ENCODE measurements at regions not wholly inside any gene's neighbourhood (a gene's known extent, or its start where the extent isn't known, plus 50 kb on each side); places are given as distances from the start of the nearest gene placed in this dataset.

DNA sequence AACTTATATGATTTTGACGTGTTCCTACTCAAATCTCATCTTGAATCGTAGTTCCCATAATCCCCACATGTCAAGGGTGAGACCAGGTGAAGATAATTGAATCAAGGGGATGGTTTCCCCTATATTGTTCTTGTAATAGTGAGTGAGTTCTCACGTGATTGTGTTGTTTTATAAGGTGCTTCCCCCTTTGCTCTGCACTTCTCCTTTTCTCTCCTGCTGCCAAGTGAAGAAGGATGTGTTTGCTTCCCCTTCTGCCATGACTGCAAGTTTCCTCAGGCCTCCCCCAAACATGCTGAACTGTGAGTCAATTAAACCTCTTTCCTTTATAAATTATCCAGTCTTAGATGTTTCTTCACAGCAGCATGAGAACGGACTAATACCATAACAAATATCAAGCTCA is 83.2 kb downstream of the MANEA start:
- no peaks in the 10 kb centered on the region for H3K9me3 ChIP-seq (ENCODE audit: control insufficient read depth, insufficient read depth, low read length)
- no peak overlapping the region for H3K9ac ChIP-seq (ENCODE audit: low read depth, low read length)
- no peaks in the 10 kb centered on the region for H3K36me3 ChIP-seq (ENCODE audit: insufficient read depth, low read length)
- H3K4me1 ChIP-seq (ENCODE audit: insufficient read depth, low read length), result no peaks in the 10 kb centered on the region

DNA sequence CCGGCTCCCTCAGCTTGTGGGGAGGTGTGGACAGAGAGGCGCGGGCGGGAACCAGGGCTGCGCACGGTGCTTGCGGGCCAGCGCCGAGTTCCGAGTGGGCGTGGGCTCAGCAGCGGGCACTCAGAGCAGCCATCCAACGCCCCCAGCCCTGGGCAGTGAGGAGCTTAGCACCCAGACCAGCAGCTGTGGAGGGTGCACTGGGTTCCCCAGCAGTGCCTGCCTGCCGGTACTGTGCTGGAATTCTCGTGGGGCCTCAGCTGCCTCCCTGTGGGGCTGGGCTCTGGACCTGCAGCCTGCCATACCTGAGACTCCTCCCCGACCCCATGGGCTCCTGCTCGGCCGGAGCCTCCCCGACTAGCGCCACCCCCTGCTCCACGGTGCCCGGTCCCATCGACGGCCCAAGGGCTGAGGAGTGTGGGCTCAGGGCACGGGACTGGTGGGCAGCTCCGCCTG is 92.7 kb downstream of the MANEA start:
- no peaks in the 10 kb centered on the region for H3K4me1 ChIP-seq (ENCODE audit: insufficient read depth, low read length)
- H3K9ac ChIP-seq (ENCODE audit: low read depth, low read length), result no peak overlapping the region
- H3K36me3 ChIP-seq (ENCODE audit: insufficient read depth, low read length), result no peaks in the 10 kb centered on the region
- H3K9me3 ChIP-seq (ENCODE audit: control insufficient read depth, insufficient read depth, low read length), result peaks cover 6% of the 10 kb centered on the region; the same call in 1 of the 2 replicates

DNA sequence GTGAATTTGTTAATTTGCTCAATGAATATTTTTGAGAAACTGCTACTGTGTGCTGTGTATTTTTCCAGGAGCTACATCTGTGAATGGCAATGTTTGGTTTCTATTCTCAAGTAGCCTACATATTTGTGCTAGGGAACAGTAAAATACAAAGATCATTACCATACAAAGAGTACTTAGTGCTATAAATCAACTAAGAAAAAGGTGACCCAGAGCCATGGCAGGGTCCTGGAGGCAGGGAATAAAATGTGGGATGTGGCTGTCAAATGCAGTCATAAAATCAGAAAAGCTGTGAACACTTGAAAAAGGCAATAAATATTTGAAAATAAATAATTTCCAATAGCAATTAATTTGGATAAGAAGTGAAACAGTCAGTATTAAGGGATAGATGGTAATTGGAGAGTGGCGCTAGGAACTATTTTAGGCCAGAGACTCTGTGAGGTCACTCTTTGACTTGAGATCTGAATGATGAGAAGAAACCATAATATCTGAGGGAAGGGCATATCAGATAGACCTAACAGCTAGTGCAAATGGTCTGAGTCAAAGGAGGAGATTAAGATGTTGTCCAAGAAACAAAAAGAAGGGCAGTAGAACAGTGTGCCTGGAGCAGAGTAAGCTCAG is 98.8 kb downstream of the MANEA start:
- no peak overlapping the region for H3K9ac ChIP-seq (ENCODE audit: low read depth, low read length)
- H3K36me3 ChIP-seq (ENCODE audit: insufficient read depth, low read length), result no peaks in the 10 kb centered on the region
- H3K9me3 ChIP-seq (ENCODE audit: control insufficient read depth, insufficient read depth, low read length), result peaks cover 7% of the 10 kb centered on the region; the same call in 1 of the 2 replicates
- H3K4me1 ChIP-seq (ENCODE audit: insufficient read depth, low read length), result no peaks in the 10 kb centered on the region

DNA sequence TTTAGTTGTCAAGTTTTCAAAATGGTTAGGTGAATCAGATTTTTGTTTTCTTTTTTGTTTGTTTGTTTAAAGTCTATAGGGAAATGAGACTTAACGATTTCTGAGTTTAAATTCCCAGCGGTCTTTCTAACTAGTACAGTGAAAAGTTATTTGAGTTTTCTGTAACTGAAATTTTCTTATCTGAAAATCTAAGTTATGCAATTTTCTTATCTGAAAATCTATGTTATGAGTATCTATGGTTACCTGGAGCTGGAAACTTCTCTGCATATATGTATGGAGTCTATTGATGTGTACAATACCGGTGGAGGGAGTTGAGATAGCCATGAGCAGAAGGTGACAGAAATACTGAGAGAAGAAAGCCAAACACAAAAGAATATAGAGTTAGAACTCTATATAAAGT is 102.6 kb downstream of the MANEA start:
- H3K36me3 ChIP-seq (ENCODE audit: insufficient read depth, low read length), result no peaks in the 10 kb centered on the region
- peaks cover 3% of the 10 kb centered on the region; the same call in 1 of the 2 replicates for H3K9me3 ChIP-seq (ENCODE audit: control insufficient read depth, insufficient read depth, low read length)
- H3K4me1 ChIP-seq (ENCODE audit: insufficient read depth, low read length), result no peaks in the 10 kb centered on the region
- H3K9ac ChIP-seq (ENCODE audit: low read depth, low read length), result no peak overlapping the region

DNA sequence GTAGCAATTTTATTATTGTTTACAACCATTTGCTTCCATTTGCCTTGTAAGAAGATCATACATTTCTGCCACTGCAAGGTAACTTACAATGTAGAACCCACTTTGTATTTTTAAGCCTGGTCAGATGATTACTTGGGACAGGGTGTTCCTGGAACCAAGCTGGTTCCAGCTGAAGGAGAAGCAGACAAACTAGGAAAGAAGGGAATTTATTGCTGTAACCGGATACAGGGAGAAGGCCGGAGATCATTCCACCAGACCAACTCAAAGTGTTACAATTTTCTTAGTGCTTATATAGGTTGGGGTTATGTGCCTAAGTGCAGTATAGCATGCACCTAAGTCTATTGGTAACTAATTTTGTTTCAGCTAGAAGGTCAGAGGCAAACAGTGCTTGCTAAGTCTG is 104.4 kb downstream of the MANEA start:
- Histone ChIP-seq H3K9me3 (ENCODE audit: control insufficient read depth, insufficient read depth, low read length) (no peaks in the 10 kb centered on the region), H3K36me3 (ENCODE audit: insufficient read depth, low read length) (no peaks in the 10 kb centered on the region), H3K4me1 (ENCODE audit: insufficient read depth, low read length) (peaks cover 11% of the 10 kb centered on the region; the same call in 1 of the 2 replicates), H3K9ac (ENCODE audit: low read depth, low read length) (no peak overlapping the region)

DNA sequence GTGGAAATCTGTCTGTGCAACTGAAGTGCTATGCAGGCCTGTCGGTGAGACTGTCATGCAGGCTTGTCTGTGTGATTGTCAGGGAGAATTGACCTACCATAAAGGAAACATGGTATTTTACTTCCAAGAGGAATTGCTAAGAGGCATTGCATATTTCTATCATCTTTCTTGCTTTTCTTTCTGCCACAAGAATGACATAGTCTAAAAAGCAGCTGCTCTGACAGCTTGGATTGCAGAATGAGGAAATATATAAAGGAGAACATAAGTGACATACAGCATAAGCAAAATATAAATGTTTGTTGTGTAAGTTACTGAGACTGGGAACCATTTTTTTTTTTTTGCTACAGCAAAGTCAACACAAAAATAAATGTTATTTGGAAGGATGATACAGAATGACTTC is 105.1 kb downstream of the MANEA start:
- Histone ChIP-seq H3K9me3 (ENCODE audit: control insufficient read depth, insufficient read depth, low read length) (no peaks in the 10 kb centered on the region), H3K36me3 (ENCODE audit: insufficient read depth, low read length) (no peaks in the 10 kb centered on the region)

DNA sequence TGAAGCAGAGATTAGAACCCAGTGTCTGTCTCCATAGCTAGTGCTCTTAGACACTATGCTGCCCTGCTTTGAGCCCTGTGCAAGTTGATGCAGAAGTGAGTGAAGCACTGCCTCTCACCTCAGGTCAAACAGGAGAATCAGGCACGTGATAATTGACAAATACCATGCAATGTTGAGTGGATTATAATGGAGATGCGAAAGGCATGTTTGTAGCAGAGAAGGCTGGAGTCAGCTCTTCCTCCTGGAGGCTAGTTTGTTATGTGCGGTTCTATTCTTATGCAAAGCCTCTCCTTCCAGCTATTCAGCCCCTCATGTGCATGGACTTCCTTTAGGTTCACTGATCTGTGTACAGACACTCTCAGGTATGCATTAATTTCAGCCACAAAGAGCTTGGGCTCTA is 108.5 kb downstream of the MANEA start:
- H3K9ac ChIP-seq (ENCODE audit: low read depth, low read length), result no peak overlapping the region
- H3K9me3 ChIP-seq (ENCODE audit: control insufficient read depth, insufficient read depth, low read length), result no peaks in the 10 kb centered on the region
- no peaks in the 10 kb centered on the region for H3K36me3 ChIP-seq (ENCODE audit: insufficient read depth, low read length)
- peaks cover 11% of the 10 kb centered on the region; the same call in 1 of the 2 replicates for H3K4me1 ChIP-seq (ENCODE audit: insufficient read depth, low read length)

More for the DNA sequence above, 105.1 kb downstream of the MANEA start:
- Histone ChIP-seq H3K4me1 (ENCODE audit: insufficient read depth, low read length) (peaks cover 11% of the 10 kb centered on the region; the same call in 1 of the 2 replicates), H3K9ac (ENCODE audit: low read depth, low read length) (no peak overlapping the region)

DNA sequence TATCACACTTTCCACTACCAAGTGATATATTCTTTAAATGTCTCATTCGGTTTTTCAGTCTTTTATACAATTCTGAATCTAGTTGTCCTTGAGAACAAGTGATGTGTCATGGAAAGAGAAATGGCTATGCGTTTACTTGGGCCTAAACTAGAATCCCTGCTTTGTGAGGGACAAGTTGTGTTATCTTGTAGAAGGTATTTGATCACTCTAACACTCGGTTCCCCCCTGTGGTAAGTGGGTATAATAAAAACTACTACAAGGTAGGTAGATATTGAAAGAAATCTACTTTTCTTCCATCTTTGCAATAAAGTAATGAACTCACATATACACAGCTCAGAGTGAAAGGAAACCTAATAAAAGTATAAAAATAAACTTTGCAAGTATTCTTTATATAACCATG is 108.9 kb downstream of the MANEA start:
- Histone ChIP-seq H3K36me3 (ENCODE audit: insufficient read depth, low read length) (no peaks in the 10 kb centered on the region), H3K4me1 (ENCODE audit: insufficient read depth, low read length) (peaks cover 11% of the 10 kb centered on the region; the same call in 1 of the 2 replicates), H3K9ac (ENCODE audit: low read depth, low read length) (no peak overlapping the region), H3K9me3 (ENCODE audit: control insufficient read depth, insufficient read depth, low read length) (no peaks in the 10 kb centered on the region)

DNA sequence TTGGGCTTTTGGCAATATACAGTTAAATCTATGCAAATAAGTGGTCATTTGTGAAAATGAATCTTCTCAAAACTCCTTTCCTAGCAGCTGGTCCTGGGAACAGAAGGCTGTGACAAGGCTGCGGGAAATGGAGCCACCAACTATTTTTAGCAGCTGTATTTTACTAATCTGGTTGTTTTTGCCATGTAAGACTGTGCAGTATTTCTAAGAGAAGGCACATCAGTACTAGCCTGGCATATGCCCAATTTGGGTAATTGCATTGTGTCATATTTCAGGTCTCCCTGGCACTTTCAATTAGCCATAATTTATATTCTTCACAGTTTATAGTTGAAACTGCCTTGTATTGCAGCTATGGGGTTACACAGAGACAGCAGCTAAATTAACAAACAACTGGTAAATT is 109.6 kb downstream of the MANEA start:
- no peak overlapping the region for H3K9ac ChIP-seq (ENCODE audit: low read depth, low read length)
- H3K36me3 ChIP-seq (ENCODE audit: insufficient read depth, low read length), result no peaks in the 10 kb centered on the region
- peaks cover 11% of the 10 kb centered on the region; the same call in 1 of the 2 replicates for H3K4me1 ChIP-seq (ENCODE audit: insufficient read depth, low read length)
- H3K9me3 ChIP-seq (ENCODE audit: control insufficient read depth, insufficient read depth, low read length), result no peaks in the 10 kb centered on the region

DNA sequence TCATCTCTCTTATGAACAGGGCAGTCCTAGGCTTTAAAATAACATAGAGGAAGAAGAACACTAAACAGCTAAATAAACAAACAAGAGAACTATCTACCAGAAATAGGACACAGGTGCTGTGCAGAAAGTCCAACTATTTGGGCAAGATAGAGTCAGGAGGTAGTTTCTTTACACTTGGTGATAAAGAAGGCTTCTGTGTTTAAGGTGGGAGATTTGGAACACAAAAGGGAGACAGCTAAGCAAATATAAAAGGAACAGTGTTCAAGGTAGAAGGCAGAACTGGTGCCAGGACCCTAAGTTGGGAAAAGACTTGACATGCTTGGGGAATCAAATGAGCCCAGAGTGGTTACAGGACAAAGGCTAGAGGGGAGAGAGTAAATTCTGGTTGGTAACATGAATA is 110.5 kb downstream of the MANEA start:
- Histone ChIP-seq H3K36me3 (ENCODE audit: insufficient read depth, low read length) (no peaks in the 10 kb centered on the region), H3K9me3 (ENCODE audit: control insufficient read depth, insufficient read depth, low read length) (no peaks in the 10 kb centered on the region), H3K9ac (ENCODE audit: low read depth, low read length) (no peak overlapping the region), H3K4me1 (ENCODE audit: insufficient read depth, low read length) (peaks cover 11% of the 10 kb centered on the region; the same call in 1 of the 2 replicates)

DNA sequence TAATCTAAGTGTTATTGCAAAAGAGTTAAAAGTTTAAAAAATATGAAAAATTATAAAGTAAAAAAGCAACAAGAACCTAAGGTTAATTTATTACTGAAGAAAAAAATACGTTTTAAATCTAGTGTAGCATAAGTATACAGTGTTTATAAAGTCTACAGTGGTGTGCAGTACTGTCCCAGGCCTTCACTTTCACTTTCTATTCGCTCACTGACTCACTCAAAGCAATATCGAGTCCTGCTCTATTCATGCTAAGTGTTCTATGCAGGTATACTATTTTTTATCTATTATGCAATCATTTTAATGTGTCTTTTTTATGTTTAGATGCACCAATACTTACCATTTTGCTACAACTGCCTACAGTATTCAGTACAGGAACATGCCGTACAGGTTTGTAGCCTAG is 113.0 kb downstream of the MANEA start:
- Histone ChIP-seq H3K9me3 (ENCODE audit: control insufficient read depth, insufficient read depth, low read length) (no peaks in the 10 kb centered on the region), H3K4me1 (ENCODE audit: insufficient read depth, low read length) (peaks cover 9% of the 10 kb centered on the region; the same call in 1 of the 2 replicates), H3K9ac (ENCODE audit: low read depth, low read length) (no peak overlapping the region), H3K36me3 (ENCODE audit: insufficient read depth, low read length) (no peaks in the 10 kb centered on the region)

DNA sequence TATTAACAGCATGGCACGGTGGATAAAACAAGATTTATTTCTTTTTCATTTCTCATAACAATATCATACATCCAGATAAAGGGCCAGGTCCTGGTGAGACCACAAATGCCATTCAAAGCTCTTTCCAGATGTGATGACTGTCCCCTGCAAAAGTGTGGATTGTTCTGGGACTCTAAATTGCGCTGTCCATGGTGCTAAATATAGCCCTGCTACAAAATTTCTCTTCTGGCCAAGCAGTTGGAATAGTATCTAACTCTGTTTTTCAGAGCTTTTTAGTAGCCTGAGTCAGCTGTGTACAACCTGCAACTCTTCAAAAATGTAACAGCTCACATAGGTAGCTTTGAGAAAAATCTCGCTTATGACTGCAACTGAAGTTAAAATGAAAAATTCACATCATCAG is 115.8 kb downstream of the MANEA start:
- Histone ChIP-seq H3K4me1 (ENCODE audit: insufficient read depth, low read length) (no peaks in the 10 kb centered on the region), H3K9ac (ENCODE audit: low read depth, low read length) (no peak overlapping the region), H3K9me3 (ENCODE audit: control insufficient read depth, insufficient read depth, low read length) (no peaks in the 10 kb centered on the region), H3K36me3 (ENCODE audit: insufficient read depth, low read length) (no peaks in the 10 kb centered on the region)

DNA sequence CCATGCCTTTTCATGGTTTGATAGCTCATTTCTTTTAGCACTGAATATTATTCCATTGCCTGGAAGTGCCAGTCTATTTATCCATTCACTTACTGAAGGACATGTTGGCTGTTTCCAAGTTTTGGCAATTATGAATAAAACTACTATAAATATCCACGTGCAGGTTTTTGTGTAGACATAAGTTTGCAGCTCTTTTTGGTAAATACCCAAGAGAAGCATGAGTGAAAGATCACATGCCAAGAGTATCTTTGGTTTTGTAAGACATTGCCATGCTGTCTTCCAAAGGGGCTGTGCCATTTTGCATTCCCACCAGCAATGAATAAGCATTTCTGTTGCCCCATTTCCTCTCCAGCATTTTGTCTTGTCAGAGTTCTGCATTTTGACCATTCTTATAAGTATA is 120.9 kb downstream of the MANEA start:
- no peak overlapping the region for H3K9ac ChIP-seq (ENCODE audit: low read depth, low read length)
- H3K9me3 ChIP-seq (ENCODE audit: control insufficient read depth, insufficient read depth, low read length), result no peaks in the 10 kb centered on the region
- no peaks in the 10 kb centered on the region for H3K4me1 ChIP-seq (ENCODE audit: insufficient read depth, low read length)
- no peaks in the 10 kb centered on the region for H3K36me3 ChIP-seq (ENCODE audit: insufficient read depth, low read length)

DNA sequence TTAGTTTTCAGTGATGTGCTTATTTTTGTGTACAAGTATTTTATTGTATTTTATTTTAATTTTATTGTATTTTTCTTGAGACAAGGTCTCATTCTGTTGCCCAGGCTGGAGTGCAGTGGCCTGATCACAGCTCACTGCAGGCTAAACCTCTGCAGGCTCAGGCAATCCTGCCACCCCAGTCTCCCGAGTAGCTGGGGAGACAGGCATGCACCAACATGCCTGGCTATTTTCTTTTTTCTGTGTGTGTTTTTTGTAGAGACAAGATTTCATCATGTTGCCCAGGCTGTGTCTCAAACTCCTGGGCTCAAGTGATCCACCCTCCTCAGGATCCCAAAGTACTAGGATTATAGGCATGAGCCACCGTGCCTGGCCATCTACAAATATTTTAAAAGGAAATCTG is 146.3 kb downstream of the MANEA start:
- Histone ChIP-seq H3K9ac (ENCODE audit: low read depth, low read length) (no peak overlapping the region), H3K4me1 (ENCODE audit: insufficient read depth, low read length) (0 out of 2 replicates have a peak, but pooled peaks cover 3% of the 10 kb centered on the region), H3K9me3 (ENCODE audit: control insufficient read depth, insufficient read depth, low read length) (no peaks in the 10 kb centered on the region), H3K36me3 (ENCODE audit: insufficient read depth, low read length) (no peaks in the 10 kb centered on the region)

DNA sequence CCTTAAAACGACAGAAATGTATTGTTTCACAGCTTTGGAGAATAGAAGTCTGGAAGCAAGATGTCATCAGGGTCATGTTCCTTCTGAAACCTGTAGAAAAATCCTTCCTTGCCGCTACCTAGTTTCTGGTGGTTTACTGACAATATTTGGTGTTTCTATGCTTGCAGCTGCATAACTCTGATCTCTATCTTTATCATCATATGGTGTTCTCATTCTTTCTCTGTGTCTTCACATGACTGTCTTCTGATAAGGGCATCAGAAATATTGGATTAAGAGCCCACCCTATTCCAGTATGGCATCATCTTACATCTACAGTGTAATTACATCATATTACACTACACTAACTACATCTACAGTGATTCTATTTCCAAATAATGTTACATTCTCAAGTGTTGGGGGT is 148.0 kb downstream of the MANEA start:
- Histone ChIP-seq H3K36me3 (ENCODE audit: insufficient read depth, low read length) (no peaks in the 10 kb centered on the region), H3K9ac (ENCODE audit: low read depth, low read length) (no peak overlapping the region), H3K9me3 (ENCODE audit: control insufficient read depth, insufficient read depth, low read length) (no peaks in the 10 kb centered on the region), H3K4me1 (ENCODE audit: insufficient read depth, low read length) (0 out of 2 replicates have a peak, but pooled peaks cover 3% of the 10 kb centered on the region)

All from ES-I3 (cell line).